ENCODE measurements at regions not wholly inside any gene's neighbourhood (a gene's known extent, or its start where the extent isn't known, plus 50 kb on each side); places are given as distances from the start of the nearest gene placed in this dataset.

DNA sequence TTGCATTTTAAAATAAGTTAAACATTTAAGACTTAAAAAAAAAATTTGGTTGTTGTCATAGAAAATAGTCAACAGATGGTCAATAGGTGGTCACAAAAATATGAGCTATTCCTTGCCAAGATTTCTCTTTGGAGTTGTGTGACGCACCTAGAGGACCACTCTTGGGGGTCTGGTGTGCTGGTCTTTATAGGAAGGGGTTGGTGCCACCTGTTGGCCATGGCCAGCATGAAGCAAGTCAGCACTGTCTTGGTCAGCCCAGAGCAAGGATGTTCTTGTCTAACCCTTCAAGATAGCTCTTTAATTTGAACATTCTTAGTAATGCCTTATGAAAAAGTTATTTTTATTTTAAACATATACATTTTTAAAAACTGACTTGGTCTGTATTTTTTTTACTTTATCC, 267.9 kb upstream of the CNTNAP2 start:
- ChIA-PET POLR2A (no interaction called here), RAD21 (ENCODE audit: low non-redundant PET in 1 of 2, low total read pairs in 2 of 2, uncharacterized antibody in 2 of 2, unreplicated experiment in 2 of 2) (no interaction called here), CTCF (no interaction called here)
- no peaks in the 10 kb centered on the region for H3K27me3 ChIP-seq (ENCODE audit: insufficient read depth, low read length)
- BruUV-seq (replicated peaks), result no TSS peak
- ATAC-seq (no peak), DNase-seq (ENCODE audit: low read depth, low spot score) (no peak)
- no peak overlapping the region for H3K27ac ChIP-seq (ENCODE audit: low read depth, low read length)
- H3K4me3 ChIP-seq (replicated peaks in 1 of 2; ENCODE audit: low read depth in 1 of 2, low read length in 2 of 2), result no peak overlapping the region
- H3K9ac ChIP-seq (ENCODE audit: low read length), result no peak overlapping the region
- no peak overlapping the region for H3K4me2 ChIP-seq (ENCODE audit: low read length)
- H3K9me3 ChIP-seq (ENCODE audit: control insufficient read depth in 1 of 2, insufficient read depth in 1 of 2, low read depth in 1 of 2, low read length in 2 of 2), result peaks cover 6 to 8% of the 10 kb centered on the region in 2 experiments; a peak in 2 of 4 replicates
- H3K36me3 ChIP-seq (ENCODE audit: control insufficient read depth in 1 of 2, insufficient read depth in 2 of 2, low read length in 2 of 2), result no peaks in the 10 kb centered on the region
- no peaks in the 10 kb centered on the region for H3K9me2 ChIP-seq (ENCODE audit: insufficient read depth)
- no peaks in the 10 kb centered on the region; the same call in 1 of the 2 replicates for H4K20me1 ChIP-seq (ENCODE audit: insufficient read depth)
- H3K79me2 ChIP-seq (ENCODE audit: insufficient read depth, low read length), result no peaks in the 10 kb centered on the region
- H3K4me1 ChIP-seq (ENCODE audit: control insufficient read depth in 1 of 2, insufficient read depth in 2 of 2, low read length in 2 of 2), result no peaks in the 10 kb centered on the region
- no peak overlapping the region for H2AFZ ChIP-seq (ENCODE audit: low read depth, low read length, poor library complexity, severe bottlenecking)
- intact Hi-C loops (cut with micrococcal nuclease), result no loop called here
- TF ChIP-seq ZFX (IDR thresholded peaks at IDR 0.05), result no peak
- TF ChIP-seq RAD21 (IDR thresholded peaks at IDR 0.05; ENCODE audit: low read depth), result peak; percentile 8; the same call in 1 of the 2 replicates
- TF ChIP-seq ELF1 (IDR thresholded peaks at IDR 0.05; ENCODE audit: borderline replicate concordance, low read depth), result no peak
- no peak for TF ChIP-seq EGR1 (IDR thresholded peaks at IDR 0.05; ENCODE audit: low read depth)
- TF ChIP-seq, protein P1, sequence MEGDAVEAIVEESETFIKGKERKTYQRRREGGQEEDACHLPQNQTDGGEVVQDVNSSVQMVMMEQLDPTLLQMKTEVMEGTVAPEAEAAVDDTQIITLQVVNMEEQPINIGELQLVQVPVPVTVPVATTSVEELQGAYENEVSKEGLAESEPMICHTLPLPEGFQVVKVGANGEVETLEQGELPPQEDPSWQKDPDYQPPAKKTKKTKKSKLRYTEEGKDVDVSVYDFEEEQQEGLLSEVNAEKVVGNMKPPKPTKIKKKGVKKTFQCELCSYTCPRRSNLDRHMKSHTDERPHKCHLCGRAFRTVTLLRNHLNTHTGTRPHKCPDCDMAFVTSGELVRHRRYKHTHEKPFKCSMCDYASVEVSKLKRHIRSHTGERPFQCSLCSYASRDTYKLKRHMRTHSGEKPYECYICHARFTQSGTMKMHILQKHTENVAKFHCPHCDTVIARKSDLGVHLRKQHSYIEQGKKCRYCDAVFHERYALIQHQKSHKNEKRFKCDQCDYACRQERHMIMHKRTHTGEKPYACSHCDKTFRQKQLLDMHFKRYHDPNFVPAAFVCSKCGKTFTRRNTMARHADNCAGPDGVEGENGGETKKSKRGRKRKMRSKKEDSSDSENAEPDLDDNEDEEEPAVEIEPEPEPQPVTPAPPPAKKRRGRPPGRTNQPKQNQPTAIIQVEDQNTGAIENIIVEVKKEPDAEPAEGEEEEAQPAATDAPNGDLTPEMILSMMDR (IDR thresholded peaks at IDR 0.05 in 2 of 3, conservative IDR thresholded peaks at IDR 0.05 in 1 of 3; ENCODE audit: borderline replicate concordance in 1 of 3, insufficient read depth in 1 of 3, low read depth in 2 of 3, low read length in 2 of 3), result peak in 1 of 3 experiments; percentile 14; a peak in 2 of 6 replicates

DNA sequence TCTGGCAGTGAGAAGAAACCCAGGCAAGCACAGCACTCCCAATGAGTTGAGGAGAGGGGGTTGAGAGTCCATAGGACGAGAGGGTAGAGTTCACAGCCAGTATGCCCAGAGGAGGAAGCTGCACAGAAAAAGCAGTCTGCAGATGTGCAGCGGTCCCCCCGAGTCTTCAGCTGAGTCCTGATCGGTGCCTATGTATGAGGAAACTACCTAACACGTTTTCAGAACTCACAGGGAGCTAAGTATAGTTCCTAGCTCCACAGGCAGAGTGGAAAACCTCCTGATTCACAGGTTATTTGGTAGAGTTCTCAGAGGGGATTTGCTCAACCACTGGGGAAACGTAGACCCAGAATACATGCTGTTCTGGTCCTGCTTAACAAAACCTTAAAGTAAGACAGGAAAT, 271.3 kb upstream of the CNTNAP2 start:
- no peaks in the 10 kb centered on the region for H3K4me1 ChIP-seq (ENCODE audit: control insufficient read depth in 1 of 2, insufficient read depth in 2 of 2, low read length in 2 of 2)
- RAD21 ChIA-PET (ENCODE audit: low non-redundant PET in 1 of 2, low total read pairs in 2 of 2, uncharacterized antibody in 2 of 2, unreplicated experiment in 2 of 2), result no interaction called here
- no peaks in the 10 kb centered on the region for H3K27me3 ChIP-seq (ENCODE audit: insufficient read depth, low read length)
- no peak overlapping the region for H3K4me3 ChIP-seq (replicated peaks in 1 of 2; ENCODE audit: low read depth in 1 of 2, low read length in 2 of 2)
- intact Hi-C loops (cut with micrococcal nuclease), result no loop called here
- peaks cover 3 to 8% of the 10 kb centered on the region in 2 experiments; a peak in 2 of 4 replicates for H3K9me3 ChIP-seq (ENCODE audit: control insufficient read depth in 1 of 2, insufficient read depth in 1 of 2, low read depth in 1 of 2, low read length in 2 of 2)
- H4K20me1 ChIP-seq (ENCODE audit: insufficient read depth), result no peaks in the 10 kb centered on the region
- no peak for ATAC-seq
- POLR2A ChIA-PET, result no interaction called here
- H3K4me2 ChIP-seq (ENCODE audit: low read length), result no peak overlapping the region
- CTCF ChIA-PET, result no interaction called here
- TF ChIP-seq EZH2phosphoT487 (IDR thresholded peaks at IDR 0.05; ENCODE audit: borderline replicate concordance) (no peak), POLR2AphosphoS5 (IDR thresholded peaks at IDR 0.05; ENCODE audit: low read depth, low read length) (no peak), EGR1 (IDR thresholded peaks at IDR 0.05; ENCODE audit: low read depth) (no peak), SRF (IDR thresholded peaks at IDR 0.05; ENCODE audit: low read depth) (no peak), SP1 (IDR thresholded peaks at IDR 0.05; ENCODE audit: low read depth) (no peak), FOSL1 (IDR thresholded peaks at IDR 0.05; ENCODE audit: low read depth) (no peak)
- TF ChIP-seq, protein P2, sequence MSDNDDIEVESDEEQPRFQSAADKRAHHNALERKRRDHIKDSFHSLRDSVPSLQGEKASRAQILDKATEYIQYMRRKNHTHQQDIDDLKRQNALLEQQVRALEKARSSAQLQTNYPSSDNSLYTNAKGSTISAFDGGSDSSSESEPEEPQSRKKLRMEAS (IDR thresholded peaks at IDR 0.05), result no peak
- no peak overlapping the region for H3K9ac ChIP-seq (ENCODE audit: low read length)
- no TSS peak for BruUV-seq (replicated peaks)
- H3K36me3 ChIP-seq (ENCODE audit: control insufficient read depth in 1 of 2, insufficient read depth in 2 of 2, low read length in 2 of 2), result no peaks in the 10 kb centered on the region
- no peaks in the 10 kb centered on the region for H3K79me2 ChIP-seq (ENCODE audit: insufficient read depth, low read length)
- no peak overlapping the region for H3K27ac ChIP-seq (ENCODE audit: low read depth, low read length)
- DNase-seq (ENCODE audit: low read depth, low spot score), result no peak
- no peak overlapping the region for H2AFZ ChIP-seq (ENCODE audit: low read depth, low read length, poor library complexity, severe bottlenecking)
- no peaks in the 10 kb centered on the region for H3K9me2 ChIP-seq (ENCODE audit: insufficient read depth)

All from HCT116 (cell line).